Stimulated activated CD4-positive, alpha-beta T cell treated with anti-CD3 and anti-CD28 coated beads, Interleukin-12 subunit alpha, Interleukin-12 subunit beta, amount 100 ng/mL, for 48 hours (primary cell): ENCODE measurements at regions not wholly inside any gene's neighbourhood (a gene's known extent, or its start where the extent isn't known, plus 50 kb on each side); places are given as distances from the start of the nearest gene placed in this dataset.

Experiments
- DNase-seq, 3 donors: peaks; one replicate each; pipeline ENCODE4 v3.0.0-alpha.2; 2020; ENCODE audit warnings: low read depth in 2 of 3, low spot score in 1 of 3

GRCh38 chr2:9738535-9739496 lies 104.5 kb upstream of the TAF1B start:
- DNase-seq: no peak

- no peak for DNase-seq
These were observed 103.7 kb upstream of the TAF1B start for GRCh38 chr2:9739531-9739964.

GRCh38 chr2:9740382-9741073 lies 102.7 kb upstream of the TAF1B start:
- DNase-seq: no peak

GRCh38 chr2:9741110-9741509 lies 102.2 kb upstream of the TAF1B start:
- DNase-seq: no peak

- no peak for DNase-seq
These were observed 100.7 kb upstream of the TAF1B start for GRCh38 chr2:9742601-9743000.

- DNase-seq: no peak
These were observed 98.8 kb upstream of the TAF1B start for GRCh38 chr2:9744256-9745004.

- no peak for DNase-seq
These were observed 97.9 kb upstream of the TAF1B start for GRCh38 chr2:9745153-9745899.

GRCh38 chr2:9747396-9747795 lies 95.9 kb upstream of the TAF1B start:
- DNase-seq: no peak

GRCh38 chr2:9748577-9748976 lies 94.7 kb upstream of the TAF1B start:
- no peak for DNase-seq

GRCh38 chr2:9749546-9750223 lies 93.6 kb upstream of the TAF1B start:
- DNase-seq: no peak

- DNase-seq: no peak
These were observed 92.8 kb upstream of the TAF1B start for GRCh38 chr2:9750224-9751215.

- no peak for DNase-seq
These were observed 91.4 kb upstream of the TAF1B start for GRCh38 chr2:9751831-9752230.

GRCh38 chr2:9752441-9753275 lies 90.6 kb upstream of the TAF1B start:
- peak; percentile 85 to 88 (median 86) for DNase-seq

- peak; percentile 60 to 69 (median 65) for DNase-seq
These were observed 90.0 kb upstream of the TAF1B start for GRCh38 chr2:9753276-9753600.

GRCh38 chr2:9753665-9754531 lies 89.4 kb upstream of the TAF1B start:
- peak in 2 of 3 donors; percentile 53 to 59 for DNase-seq

- DNase-seq: no peak
These were observed 88.8 kb upstream of the TAF1B start for GRCh38 chr2:9754532-9754887.

GRCh38 chr2:9755008-9755407 lies 88.3 kb upstream of the TAF1B start:
- no peak for DNase-seq
